Adipose tissue (tissue), 3 donors: ENCODE measurements at regions not wholly inside any gene's neighbourhood (a gene's known extent, or its start where the extent isn't known, plus 50 kb on each side); places are given as distances from the start of the nearest gene placed in this dataset.

Experiments
- H3K27ac ChIP-seq: one replicate; pipeline ENCODE4 v1.5.1; 2013; ENCODE audit warnings: low read depth, low read length
- WGBS, 3 donors: extraction: QIAGEN DNeasy Blood & Tissue Kit; methylation state at CpG; one replicate each; pipeline ENCODE4 v1.1.7; 2013; 5-methylcytosine and 5-hydroxymethylcytosine counted together
- donor health status: healthy with polysubstance abuse.
- donor health status: Bipolar disorder and iron deficiency.
- donor health status: healthy.

GRCh38 chr9:13648676-13649075 is 369.2 kb upstream of the MPDZ start:
- no peak overlapping the region for H3K27ac ChIP-seq
- 77 to 87% (median 86%) methylated on average over 3 of the region's 3 CpGs for WGBS, 3 donors

- no peak overlapping the region for H3K27ac ChIP-seq
Measured at GRCh38 chr9:13648068-13648467, 368.6 kb upstream of the MPDZ start.

- no peak overlapping the region for H3K27ac ChIP-seq
- WGBS, 3 donors, result 74 to 83% (median 79%) methylated on average over 1 of the region's 1 CpG
Measured at GRCh38 chr9:13646500-13647021, 367.1 kb upstream of the MPDZ start.

- H3K27ac ChIP-seq, result no peak overlapping the region
- 91 to 100% (median 94%) methylated on average over 1 of the region's 1 CpG for WGBS, 3 donors
Measured at GRCh38 chr9:13645557-13645956, 366.1 kb upstream of the MPDZ start.

- H3K27ac ChIP-seq, result no peak overlapping the region
- 69 to 83% (median 72%) methylated on average over 1 of the region's 1 CpG for WGBS, 3 donors
Measured at GRCh38 chr9:13644675-13645074, 365.2 kb upstream of the MPDZ start.

GRCh38 chr9:13642646-13643045 is 363.2 kb upstream of the MPDZ start:
- 89 to 92% (median 92%) methylated on average over 2 of the region's 2 CpGs for WGBS, 3 donors
- no peak overlapping the region for H3K27ac ChIP-seq

GRCh38 chr9:13629067-13629466 is 349.6 kb upstream of the MPDZ start:
- WGBS, 3 donors, result 82 to 99% (median 93%) methylated on average over 4 of the region's 4 CpGs
- no peak overlapping the region for H3K27ac ChIP-seq

- H3K27ac ChIP-seq, result no peak overlapping the region
- 56 to 75% (median 68%) methylated on average over 1 of the region's 1 CpG for WGBS, 3 donors
Measured at GRCh38 chr9:13628526-13628925, 349.0 kb upstream of the MPDZ start.

GRCh38 chr9:13627502-13627901 is 348.0 kb upstream of the MPDZ start:
- H3K27ac ChIP-seq, result no peak overlapping the region
- 97 to 99% (median 97%) methylated on average over 3 of the region's 3 CpGs for WGBS, 3 donors

- H3K27ac ChIP-seq, result no peak overlapping the region
- 87 to 98% (median 96%) methylated on average over 3 of the region's 3 CpGs for WGBS, 3 donors
Measured at GRCh38 chr9:13627071-13627470, 347.6 kb upstream of the MPDZ start.

- H3K27ac ChIP-seq, result no peak overlapping the region
- 70 to 86% (median 80%) methylated on average over 1 of the region's 1 CpG for WGBS, 3 donors
Measured at GRCh38 chr9:13626601-13627000, 347.1 kb upstream of the MPDZ start.

GRCh38 chr9:13621872-13622564 is 342.5 kb upstream of the MPDZ start:
- no peak overlapping the region for H3K27ac ChIP-seq
- WGBS, 3 donors, result 68 to 82% (median 78%) methylated on average over 6 of the region's 6 CpGs

GRCh38 chr9:13616491-13617035 is 337.1 kb upstream of the MPDZ start:
- H3K27ac ChIP-seq, result no peak overlapping the region
- WGBS, 3 donors, result 53 to 63% (median 58%) methylated on average over 2 of the region's 2 CpGs

- 62 to 75% (median 63%) methylated on average over 7 of the region's 7 CpGs for WGBS, 3 donors
- no peak overlapping the region for H3K27ac ChIP-seq
Measured at GRCh38 chr9:13615660-13616490, 336.4 kb upstream of the MPDZ start.

GRCh38 chr9:13614060-13614459 is 334.6 kb upstream of the MPDZ start:
- no peak overlapping the region for H3K27ac ChIP-seq
- 71 to 75% (median 74%) methylated on average over 4 of the region's 4 CpGs for WGBS, 3 donors

GRCh38 chr9:13613296-13613695 is 333.8 kb upstream of the MPDZ start:
- H3K27ac ChIP-seq, result no peak overlapping the region
- WGBS, 3 donors, result 91 to 96% (median 93%) methylated on average over 2 of the region's 2 CpGs

GRCh38 chr9:13608451-13608850 is 329.0 kb upstream of the MPDZ start:
- no peak overlapping the region for H3K27ac ChIP-seq
- WGBS, 3 donors, result 41 to 53% (median 47%) methylated on average over 6 of the region's 6 CpGs

GRCh38 chr9:13607481-13608441 is 328.3 kb upstream of the MPDZ start:
- no peak overlapping the region for H3K27ac ChIP-seq
- 34 to 36% (median 36%) methylated on average over 6 of the region's 6 CpGs for WGBS, 3 donors
